VCaP (cell line): ENCODE measurements at regions not wholly inside any gene's neighbourhood (a gene's known extent, or its start where the extent isn't known, plus 50 kb on each side); places are given as distances from the start of the nearest gene placed in this dataset.

Source experiments
- H3K27ac ChIP-seq: fragments of 450-650 bp; 2 replicates; pipeline ENCODE4 v1.5.1; 2017
- TF ChIP-seq, protein P1 (sequence below): fragments of 450-650 bp; conservative IDR thresholded peaks from 2 replicates; pipeline ENCODE4 v1.5.1; 2017; ENCODE audit warnings: mild to moderate bottlenecking, moderate library complexity

DNA sequence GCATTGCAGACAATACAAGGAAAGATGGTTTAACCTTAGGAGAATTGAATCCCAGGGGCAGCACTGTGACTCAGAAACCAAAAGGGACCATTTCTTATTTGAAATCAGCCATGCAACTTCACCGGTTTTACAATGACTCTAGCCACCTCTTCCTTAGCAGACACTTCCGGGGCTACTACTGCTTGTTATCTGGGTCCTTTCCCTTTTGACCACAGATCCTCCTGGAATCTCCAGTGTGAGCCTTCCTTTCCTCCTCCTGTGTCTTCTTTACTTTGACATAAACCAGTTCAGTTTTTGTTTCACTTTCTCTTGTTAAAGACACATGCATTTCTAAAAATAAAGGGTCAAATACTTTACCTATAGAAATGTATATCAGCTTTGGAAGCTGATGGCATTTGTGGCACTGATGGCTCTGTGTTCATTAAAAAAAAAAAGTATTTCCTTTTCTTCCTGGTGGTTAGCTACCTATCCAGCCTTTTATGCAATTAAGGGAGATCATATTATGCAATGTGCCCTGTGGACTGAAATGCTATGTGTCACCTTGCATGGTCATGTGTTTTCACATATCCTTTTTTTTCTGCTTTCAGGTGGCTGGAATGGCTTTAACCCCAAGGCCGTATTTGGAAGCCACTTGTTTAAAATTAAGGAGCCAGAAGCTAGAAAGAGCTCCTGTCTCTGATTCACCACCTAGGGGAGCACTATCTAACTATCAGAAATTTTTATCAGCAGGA, 296.2 kb downstream of the CHL1 start:
- H3K27ac ChIP-seq = no peak overlapping the region
- TF ChIP-seq, protein P1, sequence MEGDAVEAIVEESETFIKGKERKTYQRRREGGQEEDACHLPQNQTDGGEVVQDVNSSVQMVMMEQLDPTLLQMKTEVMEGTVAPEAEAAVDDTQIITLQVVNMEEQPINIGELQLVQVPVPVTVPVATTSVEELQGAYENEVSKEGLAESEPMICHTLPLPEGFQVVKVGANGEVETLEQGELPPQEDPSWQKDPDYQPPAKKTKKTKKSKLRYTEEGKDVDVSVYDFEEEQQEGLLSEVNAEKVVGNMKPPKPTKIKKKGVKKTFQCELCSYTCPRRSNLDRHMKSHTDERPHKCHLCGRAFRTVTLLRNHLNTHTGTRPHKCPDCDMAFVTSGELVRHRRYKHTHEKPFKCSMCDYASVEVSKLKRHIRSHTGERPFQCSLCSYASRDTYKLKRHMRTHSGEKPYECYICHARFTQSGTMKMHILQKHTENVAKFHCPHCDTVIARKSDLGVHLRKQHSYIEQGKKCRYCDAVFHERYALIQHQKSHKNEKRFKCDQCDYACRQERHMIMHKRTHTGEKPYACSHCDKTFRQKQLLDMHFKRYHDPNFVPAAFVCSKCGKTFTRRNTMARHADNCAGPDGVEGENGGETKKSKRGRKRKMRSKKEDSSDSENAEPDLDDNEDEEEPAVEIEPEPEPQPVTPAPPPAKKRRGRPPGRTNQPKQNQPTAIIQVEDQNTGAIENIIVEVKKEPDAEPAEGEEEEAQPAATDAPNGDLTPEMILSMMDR = no peak

DNA sequence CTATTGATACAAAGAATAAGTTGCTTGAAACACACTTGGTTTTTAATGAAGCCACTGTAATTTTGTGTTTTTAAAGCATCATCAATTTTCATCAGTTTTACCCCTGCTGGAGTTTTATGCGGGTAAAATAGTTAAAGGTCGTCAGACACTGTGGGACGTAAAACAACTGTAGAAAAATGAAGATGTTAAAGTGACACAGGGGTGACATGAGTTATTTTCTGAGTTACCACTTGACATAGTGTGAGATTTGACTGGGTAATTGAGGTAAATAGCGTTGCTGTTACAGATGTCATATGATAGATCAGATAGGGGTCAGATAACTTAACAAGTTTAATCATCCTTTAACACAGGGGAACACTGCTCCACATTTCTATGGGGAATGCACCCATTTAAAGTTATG, 297.6 kb downstream of the CHL1 start:
- TF ChIP-seq, protein P1 = no peak

DNA sequence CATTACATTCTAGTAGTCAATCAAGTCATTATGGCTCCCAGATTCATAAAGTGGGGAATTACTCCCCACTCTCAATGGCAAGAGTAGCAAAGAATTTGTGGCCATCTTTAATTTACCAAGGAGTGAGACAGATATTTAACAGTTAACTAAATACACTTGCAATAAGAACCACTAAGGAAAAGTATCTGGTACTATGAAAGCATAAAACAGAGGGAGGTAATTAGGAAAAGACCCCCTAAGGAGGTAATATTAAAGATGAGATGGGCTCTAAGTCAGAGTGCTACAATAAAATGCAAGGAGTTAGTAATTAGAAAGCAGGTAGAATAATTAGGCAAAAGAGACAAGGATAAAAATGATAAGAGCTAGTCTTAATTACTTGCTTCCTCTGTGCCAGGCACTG, 301.9 kb downstream of the CHL1 start:
- TF ChIP-seq, protein P1 = no peak
- H3K27ac ChIP-seq = no peak overlapping the region

More for the DNA sequence above, 297.6 kb downstream of the CHL1 start:
- no peak overlapping the region for H3K27ac ChIP-seq

DNA sequence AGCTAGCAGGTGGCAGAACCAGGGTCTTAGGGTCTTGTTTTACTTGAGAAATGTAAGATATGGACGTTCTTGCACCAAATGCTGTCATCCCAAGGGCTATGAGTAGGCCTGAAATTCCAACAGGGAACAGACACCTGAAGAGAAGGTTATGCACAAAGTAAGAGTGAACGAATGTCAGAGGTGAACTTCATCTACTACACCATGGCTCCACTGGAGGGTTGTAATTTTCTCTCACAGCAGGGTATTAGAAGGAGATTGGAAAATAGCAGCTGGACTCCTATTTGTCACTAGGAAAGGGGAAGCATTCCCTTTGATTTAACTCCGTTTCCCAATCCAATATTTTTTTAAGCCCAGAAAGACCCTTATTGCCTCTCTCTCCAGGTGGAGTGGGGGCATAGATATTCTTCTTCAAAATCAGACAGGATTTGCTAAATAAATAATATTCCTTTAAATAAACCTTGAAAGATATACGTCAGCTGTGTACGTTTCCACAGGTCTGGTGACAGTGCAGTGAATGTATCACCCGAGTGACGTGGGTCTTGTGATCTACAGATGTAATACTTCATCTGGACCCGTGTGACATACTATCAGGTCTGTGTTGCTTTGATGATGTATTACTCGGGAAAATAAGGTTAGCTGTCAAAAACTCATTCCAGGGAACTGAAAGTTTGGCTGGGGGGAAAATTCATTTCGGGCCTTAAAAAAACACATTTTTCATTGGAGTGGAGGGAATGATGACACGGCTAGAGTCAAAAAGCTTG, 302.6 kb downstream of the CHL1 start:
- H3K27ac ChIP-seq = no peak overlapping the region
- TF ChIP-seq, protein P1 = no peak

DNA sequence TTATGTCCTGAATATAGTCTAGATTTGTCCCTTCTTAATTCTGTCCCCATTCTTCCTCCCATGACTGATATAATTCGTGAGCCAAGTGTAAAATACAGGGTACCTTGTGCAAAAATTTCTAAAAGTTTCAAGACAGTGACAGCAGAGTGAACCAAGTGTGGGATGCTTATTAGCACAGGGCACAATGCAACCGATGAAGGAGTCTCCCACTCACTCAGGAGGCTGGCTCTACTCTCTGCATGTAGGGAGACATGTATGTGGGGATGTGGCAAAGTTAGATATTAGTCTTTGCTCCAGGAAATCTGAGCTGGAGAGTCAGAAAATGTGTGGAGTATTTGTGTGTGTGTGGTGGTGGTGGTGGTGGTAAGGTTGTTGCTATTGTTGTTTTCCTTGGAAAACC, 305.9 kb downstream of the CHL1 start:
- TF ChIP-seq, protein P1 = no peak

DNA sequence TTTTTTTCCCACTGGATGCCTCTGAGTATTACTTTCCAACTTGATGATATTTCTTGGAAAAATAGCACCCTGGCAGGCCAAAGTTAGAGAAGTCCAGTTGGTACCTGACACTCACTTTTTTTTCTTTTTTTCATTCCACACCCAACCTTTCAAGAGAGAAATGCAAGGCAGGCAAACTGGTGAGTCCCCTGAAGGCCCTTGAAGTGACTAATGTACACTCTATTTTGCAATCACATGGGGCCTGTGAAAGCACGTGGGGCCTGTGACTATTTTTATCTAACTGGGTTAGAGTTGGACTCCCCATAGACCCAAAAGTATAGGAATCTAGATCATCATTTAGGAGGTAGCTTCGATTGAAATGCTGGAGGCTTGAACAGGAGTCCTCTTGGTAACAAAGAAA, 316.7 kb downstream of the CHL1 start:
- H3K27ac ChIP-seq = no peak overlapping the region
- TF ChIP-seq, protein P1 = no peak

More for the DNA sequence above, 305.9 kb downstream of the CHL1 start:
- no peak overlapping the region for H3K27ac ChIP-seq

DNA sequence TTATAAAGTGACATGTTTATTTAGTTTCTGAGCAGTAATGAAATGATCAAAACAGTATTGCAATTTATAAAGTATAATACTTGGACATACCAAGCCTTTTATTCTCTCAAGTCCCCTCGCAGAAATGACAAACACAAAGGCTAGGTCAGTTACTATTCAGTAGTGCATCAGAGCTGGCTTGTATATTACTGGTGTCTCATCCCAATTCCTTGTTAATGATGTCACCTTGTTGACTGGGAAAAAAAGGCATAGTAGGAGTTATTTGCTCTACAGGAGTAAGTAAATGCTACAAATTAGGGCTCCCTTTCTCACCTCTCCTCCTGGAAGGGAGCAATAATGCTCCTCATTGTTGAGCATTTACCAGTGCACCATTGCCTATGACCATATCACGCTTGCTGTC, 317.6 kb downstream of the CHL1 start:
- TF ChIP-seq, protein P1 = no peak
- H3K27ac ChIP-seq = no peak overlapping the region
